NCI-H2196 treated with DMSO at 0.1 percent for 48 hours (cell line): ENCODE measurements at regions not wholly inside any gene's neighbourhood (a gene's known extent, or its start where the extent isn't known, plus 50 kb on each side); places are given as distances from the start of the nearest gene placed in this dataset.
"Not testable (repeated sequence)": the region's sequence is repeated elsewhere in the genome, so short reads cannot be mapped to it uniquely, and the experiment has no call there.

Source experiments
- DNase-seq: peaks from one replicate; lab custom pipeline; 2025; ENCODE audit not compliant: unreplicated experiment; lab: John Stamatoyannopoulos, UW

DNA sequence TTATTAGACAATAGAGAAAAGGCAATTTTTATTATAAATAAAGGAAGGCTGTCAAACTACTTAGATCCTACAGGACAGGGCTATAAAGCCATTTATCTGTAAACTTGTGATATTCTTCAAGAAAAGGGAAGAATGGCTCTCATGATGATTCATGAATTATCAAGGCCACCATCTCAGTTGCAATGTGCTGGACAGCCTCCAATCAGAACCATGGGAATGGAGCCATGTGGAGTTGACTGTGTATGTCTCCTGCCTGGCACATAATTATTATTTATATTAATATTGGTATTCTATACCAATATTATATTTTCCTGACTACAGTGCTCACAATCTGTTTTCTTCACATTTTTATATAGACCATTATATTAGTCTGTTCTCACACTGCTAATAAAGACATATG lies 560.5 kb upstream of the MIR17HG start:
- DNase-seq, result no peak

DNA sequence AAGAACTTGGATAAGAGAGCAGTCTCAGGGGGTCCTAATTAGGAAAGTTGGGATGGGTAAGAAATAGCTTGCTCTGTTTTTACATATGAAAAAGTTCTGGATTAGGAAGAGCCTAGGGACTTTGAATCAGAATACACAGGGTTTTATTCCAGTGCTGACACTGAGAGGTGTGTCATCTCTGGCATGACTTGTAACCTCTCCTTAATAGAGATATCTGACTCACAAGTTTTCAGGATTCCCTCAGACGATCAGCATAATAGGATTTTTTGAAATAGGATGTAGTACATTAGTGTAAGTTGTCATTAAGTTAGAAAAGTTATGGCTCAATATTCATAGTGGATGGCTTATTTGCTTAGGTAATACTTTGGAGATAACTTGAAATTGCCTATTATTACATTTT lies 555.2 kb upstream of the MIR17HG start:
- no peak for DNase-seq

DNA sequence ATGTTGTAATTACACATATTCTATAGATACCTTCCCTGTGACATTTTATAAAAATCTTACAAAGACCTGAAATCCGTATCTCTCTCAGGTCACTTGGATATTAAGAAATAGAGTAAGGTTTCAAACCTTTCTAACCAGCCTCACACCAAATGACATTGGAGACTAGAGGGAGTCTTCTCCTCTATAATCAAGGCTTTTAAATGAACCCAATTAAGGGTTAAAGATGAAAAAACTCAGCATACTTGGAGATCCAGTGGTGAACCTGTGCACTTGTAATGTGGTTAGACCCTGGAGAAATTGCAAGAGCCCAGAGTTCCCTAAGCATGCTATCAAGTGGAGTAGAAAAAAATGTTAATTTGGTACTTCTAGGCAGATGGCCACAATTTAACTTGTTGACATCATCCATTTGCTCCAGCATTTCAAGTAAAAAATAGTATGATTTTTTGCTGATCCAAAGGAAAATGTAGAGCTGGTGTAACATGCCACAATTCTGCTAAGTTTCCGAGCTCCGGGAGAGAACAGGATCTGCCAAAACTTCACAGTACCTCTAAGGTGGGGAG lies 554.1 kb upstream of the MIR17HG start:
- no peak for DNase-seq

DNA sequence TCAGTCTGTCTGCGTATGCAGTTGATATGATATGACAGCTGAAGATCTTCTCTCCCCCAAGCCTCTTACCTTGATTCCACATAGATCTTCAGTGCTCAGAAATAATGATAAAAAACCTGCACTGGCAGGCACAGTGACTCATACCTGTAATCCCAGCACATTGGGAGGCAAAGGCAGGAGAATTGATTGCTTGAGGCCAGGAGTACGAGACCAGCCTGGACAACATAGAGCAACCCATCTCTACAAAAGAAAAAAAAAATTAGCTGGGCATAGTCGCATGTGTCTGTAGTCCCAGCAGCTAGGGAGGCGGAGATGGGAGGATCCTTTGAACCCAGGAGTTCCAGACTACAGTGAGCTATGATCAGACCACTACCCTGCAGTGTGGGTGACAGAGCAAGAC lies 551.0 kb upstream of the MIR17HG start:
- DNase-seq, result no peak

DNA sequence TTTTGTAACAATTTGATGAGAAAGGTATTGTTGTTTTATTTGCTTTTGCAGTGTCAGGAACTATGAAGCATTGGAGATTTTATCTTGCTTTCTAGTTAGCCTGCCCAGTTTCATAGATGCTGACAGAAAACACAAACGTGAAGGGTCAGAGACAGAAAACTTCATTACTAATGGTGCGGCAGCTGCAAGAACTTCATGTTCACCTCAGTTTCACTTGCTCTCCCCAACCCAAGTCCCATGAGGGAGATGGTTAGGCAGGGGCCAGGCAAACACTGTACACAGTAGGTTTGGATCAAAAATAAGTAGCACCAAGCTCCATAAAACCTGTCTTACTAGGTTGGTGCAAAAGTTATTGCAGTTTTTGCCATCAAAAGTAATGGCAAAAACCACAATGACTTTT lies 550.2 kb upstream of the MIR17HG start:
- no peak for DNase-seq

DNA sequence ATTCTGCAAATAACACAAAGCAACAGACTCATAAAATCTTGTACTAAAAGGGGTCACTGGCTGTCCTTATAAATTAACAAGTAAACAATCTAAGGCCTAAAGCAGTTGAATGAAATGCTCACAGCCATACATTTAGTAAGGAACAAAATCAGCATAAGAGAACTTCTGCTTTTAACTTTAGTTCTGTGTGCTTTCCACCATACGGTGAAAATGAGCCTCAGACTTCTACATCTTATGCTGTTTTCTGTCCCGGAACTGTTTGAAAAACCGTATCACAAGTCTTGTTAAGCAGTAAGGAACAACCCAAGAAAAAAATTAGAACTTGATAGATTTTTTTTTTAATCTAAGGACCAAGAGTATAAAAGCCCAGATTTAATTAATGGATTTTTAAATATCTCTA lies 549.1 kb upstream of the MIR17HG start:
- DNase-seq, result no peak

DNA sequence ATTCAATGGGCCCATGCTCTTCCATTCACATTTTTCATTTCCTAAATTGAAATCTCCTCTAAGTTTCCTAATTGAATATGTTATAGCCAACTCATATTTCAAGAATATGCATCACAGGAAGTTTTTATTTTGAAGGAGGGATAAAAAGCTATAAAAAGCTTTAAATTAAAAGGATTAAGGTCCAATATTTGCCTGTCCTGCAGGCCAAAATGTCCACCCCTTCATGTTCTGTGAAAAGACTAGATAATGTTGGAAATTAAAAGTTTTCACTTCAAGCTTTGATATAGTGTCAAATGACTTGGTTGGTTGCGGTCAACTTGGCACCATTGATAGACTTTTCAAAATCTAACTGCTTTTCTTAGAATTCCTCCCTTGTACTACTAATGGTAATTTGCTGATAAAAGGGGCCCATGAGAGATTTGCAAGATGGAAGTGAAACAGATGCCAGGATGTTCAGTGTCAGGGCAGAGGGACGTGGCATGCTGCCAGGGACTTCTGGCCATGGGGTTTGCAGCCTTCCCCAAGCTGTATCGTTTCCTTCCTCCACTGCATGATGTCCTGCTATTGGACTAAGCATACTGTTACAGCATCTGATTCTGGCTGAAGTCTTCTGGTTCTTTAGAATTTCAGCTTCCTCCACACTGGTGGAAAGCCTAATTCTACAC lies 547.3 kb upstream of the MIR17HG start:
- no peak for DNase-seq

DNA sequence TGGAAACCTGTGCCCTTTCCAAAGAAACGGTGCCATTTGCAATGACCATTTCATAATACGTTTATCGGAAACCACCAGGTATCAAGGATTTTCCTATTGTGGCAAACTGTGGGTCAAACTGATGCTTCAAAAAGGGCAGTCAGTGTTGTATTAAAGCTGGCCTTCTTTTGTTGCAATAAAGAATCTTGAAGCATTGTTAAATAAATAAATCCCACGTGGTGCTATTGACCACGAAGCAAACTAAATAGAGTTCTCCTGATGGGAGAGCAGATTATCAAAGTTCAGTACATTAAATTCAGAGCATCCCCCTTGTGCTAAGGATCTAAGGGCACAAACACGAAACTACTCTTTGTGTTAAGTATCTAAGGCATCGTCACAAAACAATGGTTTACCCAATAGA lies 545.9 kb upstream of the MIR17HG start:
- no peak for DNase-seq

DNA sequence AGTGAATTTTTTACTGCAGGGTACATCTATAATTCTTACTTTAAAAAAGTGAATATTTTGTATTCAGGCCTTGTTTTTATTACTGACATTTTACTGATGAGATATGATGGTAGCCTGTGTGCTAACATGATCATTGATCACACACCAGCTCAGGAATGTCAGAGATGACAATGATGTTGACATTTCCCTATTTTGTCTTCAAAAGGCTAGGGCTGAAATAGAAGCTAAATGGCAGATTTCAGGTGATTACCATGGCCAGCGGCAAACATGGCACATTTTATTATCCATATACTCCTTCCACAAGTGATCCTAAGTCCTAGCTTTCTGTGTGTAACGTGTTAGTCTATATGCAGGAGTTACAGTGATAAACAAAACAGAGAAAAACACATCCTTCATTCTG lies 544.3 kb upstream of the MIR17HG start:
- no peak for DNase-seq

DNA sequence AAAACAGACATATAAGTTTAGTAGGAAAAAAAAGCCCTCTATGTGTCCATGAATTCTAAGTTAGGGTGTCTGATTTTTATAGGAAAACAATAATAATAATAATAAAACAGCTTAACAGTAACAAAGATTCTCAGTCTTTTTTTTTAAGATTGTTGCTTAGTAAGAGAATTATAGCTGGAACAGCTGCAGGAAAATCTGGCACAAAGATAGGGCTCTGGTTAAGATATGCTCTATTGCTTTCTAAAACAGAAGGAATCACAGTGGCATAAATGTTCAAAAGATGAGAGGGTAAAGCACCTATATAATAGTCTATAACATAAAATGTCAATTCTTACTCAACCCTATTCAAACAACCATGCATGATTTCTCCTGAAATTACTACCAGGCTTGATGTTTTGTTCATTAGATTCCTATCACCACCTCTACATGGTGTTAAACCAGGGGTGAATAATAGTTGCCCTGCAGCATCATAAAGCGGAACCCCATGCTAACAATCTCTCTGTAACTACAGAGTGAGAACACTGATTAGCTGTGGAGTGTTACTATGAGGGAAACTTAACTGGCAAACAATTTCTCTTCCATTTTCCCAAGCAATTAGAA lies 541.4 kb upstream of the MIR17HG start:
- no peak for DNase-seq

DNA sequence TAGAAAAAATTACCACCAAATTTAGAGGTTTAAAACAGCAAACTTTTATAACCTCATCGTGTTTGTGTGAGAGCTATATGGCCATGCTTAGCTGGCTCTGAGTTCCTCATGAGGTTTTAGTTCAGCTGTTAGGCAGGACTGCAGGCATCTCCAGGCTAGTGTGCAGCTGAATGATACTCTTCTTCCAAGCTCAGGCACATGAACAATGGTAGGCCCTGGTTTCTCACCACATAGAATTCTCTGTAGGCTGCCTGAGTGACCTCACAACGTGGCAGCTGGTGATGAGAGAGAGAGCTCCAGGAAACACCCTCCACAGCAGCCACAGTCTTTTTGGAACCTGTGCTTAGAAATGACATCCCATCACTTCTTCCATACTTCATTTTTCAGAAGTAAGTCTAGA lies 540.6 kb upstream of the MIR17HG start:
- no peak for DNase-seq

DNA sequence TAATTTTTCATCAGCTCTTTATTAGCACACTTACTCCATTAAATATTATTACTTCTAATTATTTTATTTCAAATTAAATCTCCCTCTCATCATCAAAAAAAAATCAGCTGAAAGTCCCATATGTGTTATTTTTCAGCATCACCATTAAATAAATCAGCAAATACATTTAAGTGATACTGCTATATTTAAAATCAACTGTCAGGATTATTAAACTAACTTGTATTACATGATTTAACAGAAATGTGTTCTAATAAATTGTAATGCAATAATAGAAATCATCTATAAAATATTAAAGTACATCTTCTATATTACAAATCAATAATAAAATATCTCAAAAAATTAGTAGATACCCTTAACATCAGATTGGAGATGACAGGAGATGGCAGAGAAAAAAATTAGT lies 538.6 kb upstream of the MIR17HG start:
- no peak for DNase-seq

DNA sequence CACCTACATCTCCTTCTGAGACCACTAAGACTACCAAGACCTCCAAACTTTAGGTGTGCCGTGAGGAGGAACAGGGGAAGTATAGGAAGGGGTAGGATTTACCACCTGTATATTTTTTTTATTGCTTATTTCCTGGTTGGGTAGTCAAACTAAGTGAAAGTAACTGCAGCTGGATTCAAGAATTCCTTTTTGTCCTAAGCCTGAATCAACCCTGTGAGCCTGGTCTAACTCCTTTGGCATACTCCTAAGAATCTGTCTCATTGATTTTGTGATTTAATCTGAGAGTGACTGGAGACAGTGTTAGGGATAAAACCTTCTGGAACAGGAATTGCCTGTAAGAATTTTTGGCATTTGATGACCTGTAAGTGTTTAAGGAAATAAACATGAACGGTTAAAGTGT lies 523.5 kb upstream of the MIR17HG start:
- no peak for DNase-seq

DNA sequence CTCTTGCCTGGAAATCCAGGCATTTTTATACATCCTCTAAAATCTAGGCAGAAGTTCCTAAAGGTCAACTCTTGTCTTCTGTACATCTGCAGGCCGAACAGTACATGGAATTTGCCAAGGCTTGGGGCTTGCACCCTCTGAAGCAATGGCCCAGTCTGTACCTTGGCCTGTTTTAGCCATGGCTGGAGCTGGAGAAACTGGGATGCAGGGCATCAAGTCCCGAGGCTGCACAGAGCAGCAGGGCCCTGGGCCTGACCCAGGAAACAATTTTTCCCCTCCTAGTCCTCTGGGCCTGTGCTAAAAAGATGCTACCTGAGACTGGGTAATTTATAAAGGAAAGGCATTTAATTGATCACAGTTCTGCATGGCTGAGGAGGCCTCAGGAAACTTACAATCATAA lies 520.8 kb upstream of the MIR17HG start:
- no peak for DNase-seq

DNA sequence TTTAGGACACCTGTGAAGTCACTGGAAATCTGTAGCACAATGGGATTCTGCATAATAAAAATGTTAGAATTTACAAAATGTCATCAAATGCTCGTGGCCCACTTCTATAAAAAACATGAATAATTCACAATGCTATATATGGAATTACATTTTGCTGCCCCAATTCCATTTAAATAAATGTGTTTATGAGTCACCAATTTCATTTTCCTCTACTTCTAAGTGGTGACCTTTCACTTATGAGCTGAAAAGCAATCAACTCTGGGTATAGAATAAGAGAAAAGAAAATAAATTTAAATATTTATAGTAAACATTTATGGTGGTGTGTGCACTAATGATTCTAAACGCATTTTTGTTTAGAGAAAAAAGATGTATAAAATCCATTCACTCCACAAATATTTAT lies 516.7 kb upstream of the MIR17HG start:
- DNase-seq, result no peak

DNA sequence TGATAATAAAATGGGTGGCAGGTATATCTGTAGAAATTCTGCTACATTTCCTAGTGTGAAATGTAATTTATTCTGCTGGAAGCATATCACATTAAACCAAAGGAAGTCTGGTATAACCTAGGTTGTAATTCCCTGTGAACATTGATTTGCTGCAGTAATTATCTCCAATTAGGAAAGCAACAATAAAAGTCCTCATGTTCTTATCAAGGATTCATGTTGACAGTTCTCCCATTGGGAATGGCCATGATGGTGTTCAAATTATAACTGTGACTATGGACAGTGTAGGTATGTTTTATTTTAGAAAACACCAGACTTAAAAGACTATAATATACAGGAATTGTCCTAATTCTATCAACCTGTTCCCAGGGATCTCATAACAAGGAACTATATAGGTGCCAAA lies 513.5 kb upstream of the MIR17HG start:
- no peak for DNase-seq

DNA sequence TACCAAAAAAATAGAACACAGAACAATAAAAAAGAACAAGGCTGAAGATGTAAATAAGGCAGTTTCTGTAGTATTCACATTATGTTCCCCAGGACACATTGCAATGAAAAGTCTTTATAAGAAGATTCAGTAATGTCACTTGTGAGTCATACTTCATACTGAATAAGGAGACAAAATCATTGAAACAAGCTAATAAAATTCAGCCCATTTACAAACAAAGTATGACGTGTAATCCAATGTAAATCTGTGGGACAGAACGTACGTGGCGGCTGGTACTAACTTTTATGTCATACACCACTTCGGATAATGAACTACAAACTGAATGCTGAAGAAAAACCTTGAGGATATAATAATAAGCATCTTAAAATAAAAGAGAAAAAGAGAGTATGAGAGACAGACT lies 512.8 kb upstream of the MIR17HG start:
- DNase-seq, result no peak

DNA sequence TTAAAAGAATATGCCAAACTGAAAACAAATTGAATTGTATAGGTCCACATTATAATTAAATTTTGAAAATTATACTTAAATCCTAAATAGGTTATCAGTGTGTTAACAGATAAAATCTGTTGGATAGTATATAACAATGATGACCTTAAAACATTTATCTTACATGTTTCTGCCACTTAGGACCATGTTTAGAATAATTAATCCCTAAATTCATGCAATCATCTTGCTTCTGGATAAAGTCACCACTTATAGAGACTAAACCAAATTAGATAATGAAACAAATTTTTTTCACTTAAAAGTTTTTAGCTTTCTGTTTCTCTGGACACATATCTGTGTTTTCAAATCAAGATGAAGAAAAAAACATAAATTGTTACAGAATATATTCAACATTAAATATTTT lies 511.7 kb upstream of the MIR17HG start:
- DNase-seq, result no peak

DNA sequence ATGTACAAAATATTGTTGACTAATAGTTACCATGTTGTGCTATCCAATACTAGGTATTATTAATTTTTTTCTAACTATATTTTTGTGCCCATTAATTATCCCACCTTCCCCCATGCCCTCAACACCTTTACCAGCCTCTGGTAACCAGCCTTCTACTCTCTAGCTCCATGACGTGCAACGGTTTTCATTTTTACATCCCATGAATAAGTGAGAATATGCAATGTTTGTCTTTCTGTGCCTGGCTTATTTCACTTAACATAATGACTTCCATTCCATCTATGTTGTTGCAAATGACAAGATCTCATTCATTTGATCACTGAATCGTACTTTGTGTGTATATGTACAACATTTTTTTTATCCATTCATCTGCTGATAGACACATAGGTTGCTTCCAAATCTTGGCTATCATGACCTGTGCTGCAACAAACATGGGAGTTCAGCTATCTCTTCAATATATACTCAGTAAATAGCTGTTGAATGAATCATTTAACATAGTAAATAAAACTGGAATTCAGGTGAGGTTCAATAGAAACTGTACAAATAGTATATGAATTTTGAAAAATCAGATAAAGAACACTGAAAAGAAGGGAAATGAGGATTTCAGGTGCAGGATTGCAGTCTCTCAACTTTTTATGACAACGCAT lies 509.0 kb upstream of the MIR17HG start:
- no peak for DNase-seq

DNA sequence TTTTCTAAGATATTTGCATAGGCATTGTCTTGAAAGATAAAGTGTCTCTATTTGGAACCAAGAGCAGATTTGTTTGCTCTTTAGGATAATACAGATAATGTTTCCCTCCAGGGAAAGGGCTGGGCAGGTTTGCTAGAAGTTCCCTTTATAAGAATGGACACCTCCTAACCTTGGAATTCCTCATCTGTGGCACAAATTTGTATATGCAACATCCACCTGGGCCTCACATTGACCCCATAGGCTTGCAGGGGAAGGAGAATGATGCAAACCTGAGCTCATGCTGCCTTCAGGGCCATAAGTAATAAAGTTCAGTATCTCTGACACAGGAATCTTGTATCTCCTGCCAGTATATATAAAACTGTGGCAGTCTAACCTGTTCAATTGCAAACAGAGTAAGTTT lies 508.4 kb upstream of the MIR17HG start:
- DNase-seq, result no peak

DNA sequence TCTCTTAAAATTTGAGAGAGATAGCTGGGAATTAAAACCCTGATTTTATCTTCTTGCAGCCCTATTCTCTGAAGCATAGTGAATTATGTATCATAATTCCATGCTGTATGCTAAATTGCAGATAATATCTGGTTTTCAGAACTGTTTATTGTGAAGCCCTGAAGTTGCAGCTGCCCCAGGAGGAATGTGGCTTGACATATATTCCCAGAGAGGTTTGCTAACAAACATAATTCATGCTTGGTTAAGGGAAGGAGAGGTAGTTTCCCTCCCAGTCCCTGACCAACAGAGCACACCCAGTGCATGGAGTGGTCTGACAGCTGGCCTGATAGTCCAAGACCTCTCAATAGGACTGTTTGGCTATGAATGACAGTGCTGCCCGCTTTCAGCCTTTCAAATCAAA lies 500.6 kb upstream of the MIR17HG start:
- no peak for DNase-seq

DNA sequence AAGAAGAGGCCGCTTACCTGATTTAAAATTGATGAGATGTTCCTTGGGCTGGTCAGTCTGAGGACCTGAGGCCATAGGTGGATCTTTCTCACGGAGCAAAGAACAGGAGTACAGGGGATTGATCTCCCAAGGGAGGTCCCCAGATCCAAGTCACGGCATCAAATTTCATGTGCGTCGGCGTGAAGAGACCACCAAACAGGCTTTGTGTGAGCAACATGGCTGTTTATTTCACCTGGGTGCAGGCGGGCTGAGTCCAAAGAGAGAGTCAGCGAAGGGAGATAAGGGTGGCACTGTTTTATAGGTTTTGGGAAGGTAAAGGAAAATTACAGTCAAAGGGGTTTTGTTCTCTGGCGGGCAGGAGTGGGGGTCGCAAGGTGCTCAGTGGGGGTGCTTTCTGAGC lies 493.8 kb upstream of the MIR17HG start:
- not testable (repeated sequence) for DNase-seq

DNA sequence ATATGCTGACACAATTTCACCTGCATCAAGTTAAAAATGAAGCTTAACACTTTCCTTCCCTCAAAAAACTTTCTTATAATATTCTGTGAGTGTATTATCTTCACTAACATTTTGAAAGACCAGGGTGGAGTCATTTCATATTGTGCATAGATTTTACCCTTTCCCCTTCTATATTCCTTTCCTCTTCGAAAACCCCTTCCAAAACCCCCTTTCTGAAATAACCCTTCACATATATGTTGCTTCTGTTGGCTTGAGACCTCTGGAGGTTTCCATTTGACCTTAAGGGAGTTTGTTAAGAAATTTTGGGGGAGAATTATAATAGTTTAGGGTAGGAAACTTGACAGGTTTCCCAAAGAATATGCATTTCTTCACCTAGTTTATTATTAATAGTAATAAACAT lies 489.6 kb upstream of the MIR17HG start:
- no peak for DNase-seq
